ENCODE measurements at regions not wholly inside any gene's neighbourhood (a gene's known extent, or its start where the extent isn't known, plus 50 kb on each side); places are given as distances from the start of the nearest gene placed in this dataset.

DNA sequence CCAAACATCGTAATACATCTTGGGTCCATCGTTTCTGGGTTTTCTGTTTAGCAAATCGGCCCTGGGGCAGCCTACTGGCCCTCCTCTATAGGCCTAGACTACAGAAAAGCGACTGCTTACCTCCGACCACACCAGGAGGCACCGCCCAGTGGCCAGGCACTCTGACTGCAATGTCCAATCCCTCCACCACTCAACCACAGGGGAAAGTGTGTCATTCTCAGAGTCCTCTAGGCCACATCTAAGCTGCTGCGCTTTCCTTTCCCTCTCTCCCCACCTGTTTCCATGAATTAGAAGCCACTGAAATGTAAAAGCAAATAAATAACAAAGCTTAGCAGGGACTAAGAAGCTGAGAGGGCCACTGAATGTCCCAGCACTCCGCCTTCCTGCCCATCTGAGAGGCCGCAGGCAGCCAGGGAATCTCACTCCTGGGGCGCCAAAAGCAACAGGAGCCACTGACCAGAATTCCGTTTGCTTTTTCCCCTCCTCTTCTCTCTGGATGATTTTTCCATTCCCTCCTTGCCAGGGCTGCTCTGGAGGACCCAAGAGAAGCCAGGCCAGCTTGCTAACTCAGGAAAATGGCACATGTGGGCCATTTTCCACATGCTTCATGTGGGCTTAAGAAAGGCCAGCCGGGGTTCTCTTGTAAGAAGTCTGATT is 50.1 kb upstream of the FLI1 start:
- TF ChIP-seq CTCF (IDR thresholded peaks at IDR 0.05; ENCODE audit: extremely low read depth in 1 of 2, insufficient read depth in 1 of 2, low read depth in 1 of 2, low read length in 2 of 2) (peak in 1 of 2 donors; percentile 19), POLR2A (IDR thresholded peaks at IDR 0.05; ENCODE audit: low read depth, low read length) (no peak)
- TF ChIP-seq, protein P1, sequence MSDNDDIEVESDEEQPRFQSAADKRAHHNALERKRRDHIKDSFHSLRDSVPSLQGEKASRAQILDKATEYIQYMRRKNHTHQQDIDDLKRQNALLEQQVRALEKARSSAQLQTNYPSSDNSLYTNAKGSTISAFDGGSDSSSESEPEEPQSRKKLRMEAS (IDR thresholded peaks at IDR 0.05; ENCODE audit: insufficient read depth, insufficient read length): no peak

Data from endothelial cell of umbilical vein (primary cell).